Vagina (tissue), 2 donors: ENCODE measurements at regions not wholly inside any gene's neighbourhood (a gene's known extent, or its start where the extent isn't known, plus 50 kb on each side); places are given as distances from the start of the nearest gene placed in this dataset.
"Not testable (repeated sequence)": the region's sequence is repeated elsewhere in the genome, so short reads cannot be mapped to it uniquely, and the experiment has no call there.

ENCODE experiments used
- DNase-seq, 2 donors: peaks; one replicate each; pipeline ENCODE4 v3.0.0-alpha.2; 2017; ENCODE audit errors: extremely low spot score in 2 of 2
- H3K27ac ChIP-seq: fragments of 200-600 bp; sonication (generic); one replicate; pipeline ENCODE4 v1.5.1; 2019
- H3K27me3 ChIP-seq: fragments of 200-600 bp; sonication (generic); one replicate; pipeline ENCODE4 v1.5.1; 2019
- H3K36me3 ChIP-seq, 2 donors: fragments of 200-600 bp; sonication (generic); one replicate each; pipeline ENCODE4 v1.5.1; 2017 to 2019
- H3K4me1 ChIP-seq: fragments of 200-600 bp; sonication (generic); one replicate; pipeline ENCODE4 v1.5.1; 2019
- H3K4me3 ChIP-seq, 2 donors: fragments of 200-600 bp; sonication (generic); 1 replicate in 1 of 2; 2 replicates in 1 of 2; pipeline ENCODE4 v1.5.1; 2016 to 2019
- H3K9me3 ChIP-seq: fragments of 200-600 bp; sonication (generic); one replicate; pipeline ENCODE4 v1.5.1; 2019
- CTCF ChIP-seq, 3 experiments: fragments of 450-650 bp in 2 of 3; fragments of 200-600 bp in 1 of 3; sonication (generic) in 1 of 3; IDR thresholded peaks; one replicate each; pipeline ENCODE4 v1.5.1; 2017 to 2019; ENCODE audit warnings: antibody characterized with exemption in 3 of 3, mild to moderate bottlenecking in 2 of 3, moderate library complexity in 2 of 3
- POLR2A ChIP-seq, 2 donors: fragments of 450-650 bp; IDR thresholded peaks; one replicate each; pipeline ENCODE4 v1.6.1; 2017; ENCODE audit warnings: antibody characterized with exemption in 2 of 2, mild to moderate bottlenecking in 2 of 2, moderate library complexity in 2 of 2
- POLR2AphosphoS5 ChIP-seq, 2 donors: sonication (generic); formaldehyde crosslinking; IDR thresholded peaks; one replicate each; pipeline ENCODE4 v1.9.0; 2017; ENCODE audit warnings: antibody characterized with exemption in 2 of 2, mild to moderate bottlenecking in 2 of 2, low read depth in 1 of 2; ENCODE audit not compliant: insufficient read depth in 1 of 2
- intact Hi-C: fragments of 100-400 bp; cut with DNase I; formaldehyde crosslinking; loops from one replicate; pipeline ENCODE4 v1.15.1; 2023

GRCh38 chr4:159937595-159937994 is 834.7 kb downstream of the RAPGEF2 start:
- no peak for DNase-seq
- no peaks in the 10 kb centered on the region for H3K27me3 ChIP-seq
- intact Hi-C loops = no loop called here
- H3K9me3 ChIP-seq = no peaks in the 10 kb centered on the region
- H3K4me1 ChIP-seq = no peaks in the 10 kb centered on the region
- H3K4me3 ChIP-seq = no peak overlapping the region
- TF ChIP-seq POLR2AphosphoS5 (IDR thresholded peaks at IDR 0.05; ENCODE audit: insufficient read depth in 1 of 2, low read depth in 1 of 2) (no peak), POLR2A (IDR thresholded peaks at IDR 0.05) (no peak), CTCF (IDR thresholded peaks at IDR 0.05) (no peak)
- H3K27ac ChIP-seq = no peak overlapping the region
- no peaks in the 10 kb centered on the region for H3K36me3 ChIP-seq

GRCh38 chr4:159939681-159940080 is 836.8 kb downstream of the RAPGEF2 start:
- H3K27ac ChIP-seq, DNase-seq, H3K4me3 ChIP-seq, H3K27me3 ChIP-seq, H3K4me1 ChIP-seq, H3K36me3 ChIP-seq, intact Hi-C loops, H3K9me3 ChIP-seq: not testable (repeated sequence)

- intact Hi-C loops = no loop called here
Measured at GRCh38 chr4:159941076-159941475, 838.2 kb downstream of the RAPGEF2 start.

GRCh38 chr4:159944477-159944876 is 841.6 kb downstream of the RAPGEF2 start:
- H3K27me3 ChIP-seq = no peaks in the 10 kb centered on the region
- no peak for TF ChIP-seq POLR2AphosphoS5 (IDR thresholded peaks at IDR 0.05; ENCODE audit: insufficient read depth in 1 of 2, low read depth in 1 of 2)
- TF ChIP-seq POLR2A (IDR thresholded peaks at IDR 0.05) = no peak
- no peak for TF ChIP-seq CTCF (IDR thresholded peaks at IDR 0.05)
- intact Hi-C loops = no loop called here
- no peak for DNase-seq
- H3K9me3 ChIP-seq = no peaks in the 10 kb centered on the region
- H3K36me3 ChIP-seq = no peaks in the 10 kb centered on the region
- no peak overlapping the region for H3K27ac ChIP-seq
- H3K4me1 ChIP-seq = no peaks in the 10 kb centered on the region
- no peak overlapping the region for H3K4me3 ChIP-seq

More at GRCh38 chr4:159941076-159941475, 838.2 kb downstream of the RAPGEF2 start:
- Histone ChIP-seq H3K9me3 (no peaks in the 10 kb centered on the region), H3K4me3 (no peak overlapping the region), H3K4me1 (no peaks in the 10 kb centered on the region), H3K27ac (no peak overlapping the region), H3K36me3 (no peaks in the 10 kb centered on the region), H3K27me3 (no peaks in the 10 kb centered on the region)
- no peak for DNase-seq
- TF ChIP-seq POLR2AphosphoS5 (IDR thresholded peaks at IDR 0.05; ENCODE audit: insufficient read depth in 1 of 2, low read depth in 1 of 2) (no peak), CTCF (IDR thresholded peaks at IDR 0.05) (no peak), POLR2A (IDR thresholded peaks at IDR 0.05) (no peak)

- peak in 2 of 3 experiments; percentile 25 to 31 for TF ChIP-seq CTCF (IDR thresholded peaks at IDR 0.05)
- TF ChIP-seq POLR2A (IDR thresholded peaks at IDR 0.05) = no peak
- TF ChIP-seq POLR2AphosphoS5 (IDR thresholded peaks at IDR 0.05; ENCODE audit: insufficient read depth in 1 of 2, low read depth in 1 of 2) = no peak
- intact Hi-C loops = no loop called here
- DNase-seq = no peak
- H3K4me3 ChIP-seq = no peak overlapping the region
- H3K27ac ChIP-seq = no peak overlapping the region
- H3K4me1 ChIP-seq = no peaks in the 10 kb centered on the region
- H3K9me3 ChIP-seq = no peaks in the 10 kb centered on the region
- no peaks in the 10 kb centered on the region for H3K36me3 ChIP-seq
- H3K27me3 ChIP-seq = no peaks in the 10 kb centered on the region
Measured at GRCh38 chr4:159946983-159947615, 844.2 kb downstream of the RAPGEF2 start.
